ENCODE measurements at regions not wholly inside any gene's neighbourhood (a gene's known extent, or its start where the extent isn't known, plus 50 kb on each side); places are given as distances from the start of the nearest gene placed in this dataset.
"Not testable (repeated sequence)": the region's sequence is repeated elsewhere in the genome, so short reads cannot be mapped to it uniquely, and the experiment has no call there.

- DNase-seq (ENCODE audit: low read depth) = no peak
Observed at GRCh38 chr13:50744116-50744660, 99.3 kb downstream of the DLEU7 start.

DNA sequence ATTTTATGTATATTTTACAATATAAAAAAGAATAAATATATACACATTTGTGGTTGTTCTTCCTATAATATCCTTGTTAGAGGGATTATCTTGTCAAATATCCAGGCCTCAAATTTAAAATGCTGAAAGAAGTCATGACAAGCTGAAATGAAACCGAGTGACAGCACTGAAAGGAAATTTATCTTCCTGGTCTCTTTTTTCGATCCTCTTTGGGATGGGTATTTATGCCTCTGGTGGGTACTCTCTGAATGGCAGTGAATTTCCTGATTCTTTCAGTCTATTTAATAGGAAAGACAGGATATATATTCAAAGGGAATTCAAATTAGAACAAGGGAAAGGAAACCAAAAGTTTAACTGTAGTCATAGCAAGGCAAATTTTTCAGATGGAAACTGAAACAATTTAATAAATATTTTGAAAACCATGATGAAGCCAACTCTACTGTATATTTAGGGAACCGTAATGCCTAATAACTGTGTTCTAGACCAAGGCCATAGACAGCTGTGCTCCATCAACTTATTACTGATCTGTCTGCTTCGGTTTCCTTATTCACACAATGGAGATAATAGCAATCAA is 97.9 kb downstream of the DLEU7 start:
- no peak for DNase-seq (ENCODE audit: low read depth)

- no peak for DNase-seq (ENCODE audit: low read depth)
Observed at GRCh38 chr13:50747737-50748350, 95.6 kb downstream of the DLEU7 start.

DNA sequence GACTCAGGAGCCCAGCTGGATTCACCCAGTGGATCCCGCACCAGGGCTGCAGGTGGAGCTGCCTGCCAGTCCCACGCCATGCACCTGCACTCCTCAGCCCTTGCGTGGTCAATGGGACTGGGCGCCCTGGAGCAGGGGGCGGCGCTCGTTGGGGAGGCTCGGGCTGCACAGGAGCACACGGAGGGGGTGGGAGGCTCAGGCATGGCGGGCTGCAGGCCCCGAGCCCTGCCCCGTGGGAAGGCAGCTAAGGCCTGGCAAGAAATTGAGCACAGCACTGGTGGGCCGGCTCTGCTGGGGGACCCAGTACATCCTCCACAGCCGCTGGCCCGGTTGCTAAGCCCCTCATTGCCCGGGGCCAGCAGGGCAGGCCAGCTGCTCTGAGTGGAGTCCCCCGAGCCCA is 90.3 kb downstream of the DLEU7 start:
- DNase-seq (ENCODE audit: low read depth) = not testable (repeated sequence)

GRCh38 chr13:50755862-50756685 is 87.4 kb downstream of the DLEU7 start:
- DNase-seq (ENCODE audit: low read depth) = not testable (repeated sequence)

- DNase-seq (ENCODE audit: low read depth) = no peak
Observed at GRCh38 chr13:50757008-50757407, 86.5 kb downstream of the DLEU7 start.

DNA sequence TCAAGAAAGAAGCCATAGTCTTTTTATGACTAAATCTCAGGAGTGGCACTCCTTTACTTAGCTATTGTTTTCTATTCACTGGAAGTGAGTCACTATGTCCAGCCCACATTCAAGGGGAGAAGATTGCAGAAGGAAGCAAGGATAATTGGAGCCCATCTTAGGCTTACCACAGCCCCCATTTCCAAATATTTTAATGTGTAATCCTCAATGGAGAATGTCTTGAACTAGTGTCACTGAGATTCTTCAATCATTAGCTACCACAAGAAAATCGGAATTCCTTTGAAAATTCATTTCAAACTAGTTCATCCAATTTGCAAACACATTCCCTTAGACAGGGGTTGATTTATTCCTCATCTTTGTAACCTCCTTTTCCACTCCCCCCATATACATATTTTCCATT is 84.7 kb downstream of the DLEU7 start:
- DNase-seq (ENCODE audit: low read depth) = no peak

- DNase-seq (ENCODE audit: low read depth) = no peak
Observed at GRCh38 chr13:50760751-50761150, 82.7 kb downstream of the DLEU7 start.

DNA sequence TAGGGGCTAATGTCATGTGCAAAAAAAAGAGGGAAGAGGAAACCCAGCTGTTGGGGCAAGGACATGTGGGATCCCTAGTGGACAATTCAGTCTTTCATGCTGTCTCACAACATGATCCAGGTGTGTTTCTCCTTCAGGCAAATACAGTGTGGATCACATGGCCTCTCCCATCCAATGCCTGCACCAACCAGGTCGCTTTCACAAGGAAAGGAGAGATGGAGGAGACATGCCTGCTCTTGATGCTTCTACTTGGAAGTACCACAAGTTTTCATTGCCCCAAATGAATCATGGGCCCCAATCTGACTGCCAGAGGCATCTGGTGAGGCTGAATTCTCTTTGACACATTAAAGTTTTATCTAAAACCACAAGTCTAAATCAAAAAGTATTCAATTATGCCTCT is 82.1 kb downstream of the DLEU7 start:
- no peak for DNase-seq (ENCODE audit: low read depth)

GRCh38 chr13:50762969-50763567 is 80.4 kb downstream of the DLEU7 start:
- DNase-seq (ENCODE audit: low read depth) = no peak

- no peak for DNase-seq (ENCODE audit: low read depth)
Observed at GRCh38 chr13:50766013-50766412, 77.5 kb downstream of the DLEU7 start.

GRCh38 chr13:50766695-50767094 is 76.8 kb downstream of the DLEU7 start:
- DNase-seq (ENCODE audit: low read depth) = no peak

DNA sequence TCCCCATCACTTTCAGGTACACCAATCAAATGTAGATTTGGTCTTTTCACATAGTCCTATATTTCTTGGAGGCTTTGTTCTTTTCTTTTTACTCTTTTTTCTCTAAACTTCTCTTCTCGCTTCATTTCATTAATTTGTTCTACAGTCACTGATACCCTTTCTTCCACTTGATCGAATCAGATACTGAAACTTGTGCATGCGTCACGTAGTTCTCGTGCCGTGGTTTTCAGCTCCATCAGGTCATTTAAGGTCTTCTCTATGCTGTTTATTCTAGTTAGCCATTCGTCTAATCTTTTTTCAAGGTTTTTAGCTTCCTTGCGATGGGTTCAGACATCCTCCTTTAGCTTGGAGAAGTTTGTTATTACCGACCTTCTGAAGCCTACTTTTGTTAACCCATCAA is 70.6 kb downstream of the DLEU7 start:
- not testable (repeated sequence) for DNase-seq (ENCODE audit: low read depth)

Measured in T follicular helper cell (primary cell).